ENCODE measurements at regions not wholly inside any gene's neighbourhood (a gene's known extent, or its start where the extent isn't known, plus 50 kb on each side); places are given as distances from the start of the nearest gene placed in this dataset.

DNA sequence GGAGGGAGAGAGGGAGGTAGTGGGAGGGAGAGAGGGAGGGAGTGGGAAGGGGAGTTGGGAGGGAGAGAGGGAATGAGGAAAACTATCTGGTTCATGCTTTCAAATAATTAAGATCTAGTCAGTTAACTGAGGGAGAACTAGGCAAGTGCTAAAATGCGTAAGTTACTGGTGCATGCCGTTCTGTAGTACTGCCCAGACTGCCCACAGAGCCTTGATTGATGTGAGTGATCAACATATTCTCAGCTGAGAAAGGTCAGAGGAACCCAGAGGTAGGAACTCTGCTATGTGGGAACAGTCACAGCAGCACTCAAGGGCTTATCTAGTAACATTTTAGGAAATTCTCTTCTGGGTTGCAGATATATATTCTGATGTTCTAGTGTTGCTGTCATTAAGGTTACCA is 149.8 kb upstream of the ROBO1 start:
- TF ChIP-seq, protein P1, sequence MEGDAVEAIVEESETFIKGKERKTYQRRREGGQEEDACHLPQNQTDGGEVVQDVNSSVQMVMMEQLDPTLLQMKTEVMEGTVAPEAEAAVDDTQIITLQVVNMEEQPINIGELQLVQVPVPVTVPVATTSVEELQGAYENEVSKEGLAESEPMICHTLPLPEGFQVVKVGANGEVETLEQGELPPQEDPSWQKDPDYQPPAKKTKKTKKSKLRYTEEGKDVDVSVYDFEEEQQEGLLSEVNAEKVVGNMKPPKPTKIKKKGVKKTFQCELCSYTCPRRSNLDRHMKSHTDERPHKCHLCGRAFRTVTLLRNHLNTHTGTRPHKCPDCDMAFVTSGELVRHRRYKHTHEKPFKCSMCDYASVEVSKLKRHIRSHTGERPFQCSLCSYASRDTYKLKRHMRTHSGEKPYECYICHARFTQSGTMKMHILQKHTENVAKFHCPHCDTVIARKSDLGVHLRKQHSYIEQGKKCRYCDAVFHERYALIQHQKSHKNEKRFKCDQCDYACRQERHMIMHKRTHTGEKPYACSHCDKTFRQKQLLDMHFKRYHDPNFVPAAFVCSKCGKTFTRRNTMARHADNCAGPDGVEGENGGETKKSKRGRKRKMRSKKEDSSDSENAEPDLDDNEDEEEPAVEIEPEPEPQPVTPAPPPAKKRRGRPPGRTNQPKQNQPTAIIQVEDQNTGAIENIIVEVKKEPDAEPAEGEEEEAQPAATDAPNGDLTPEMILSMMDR (IDR thresholded peaks at IDR 0.05), result no peak
- no peak for TF ChIP-seq POLR2A (IDR thresholded peaks at IDR 0.05)
